HG03575 (cell line): ENCODE measurements at regions not wholly inside any gene's neighbourhood (a gene's known extent, or its start where the extent isn't known, plus 50 kb on each side); places are given as distances from the start of the nearest gene placed in this dataset.

ENCODE experiments used
- ATAC-seq: cut with Tn5 transposase; IDR thresholded peaks from one replicate; pipeline ENCODE4 v1.9.1; 2021; ENCODE audit not compliant: unreplicated experiment, insufficient number of reproducible peaks, low FRiP score; ENCODE audit errors: extremely low read depth

GRCh38 chr22:48798281-48799226 is 1029.1 kb downstream of the BRD1 start:
- no peak for ATAC-seq

- no peak for ATAC-seq
Measured at GRCh38 chr22:48797731-48798130, 1029.9 kb downstream of the BRD1 start.

- ATAC-seq = no peak
Measured at GRCh38 chr22:48796310-48797015, 1031.2 kb downstream of the BRD1 start.

GRCh38 chr22:48795664-48796063 is 1032.0 kb downstream of the BRD1 start:
- ATAC-seq = no peak

GRCh38 chr22:48794906-48795305 is 1032.8 kb downstream of the BRD1 start:
- no peak for ATAC-seq

GRCh38 chr22:48793949-48794348 is 1033.7 kb downstream of the BRD1 start:
- no peak for ATAC-seq

- no peak for ATAC-seq
Measured at GRCh38 chr22:48786679-48786996, 1041.0 kb downstream of the BRD1 start.

GRCh38 chr22:48785792-48786678 is 1041.6 kb downstream of the BRD1 start:
- no peak for ATAC-seq

GRCh38 chr22:48784701-48785503 is 1042.8 kb downstream of the BRD1 start:
- ATAC-seq = no peak

- ATAC-seq = no peak
Measured at GRCh38 chr22:48783821-48784266, 1043.8 kb downstream of the BRD1 start.

GRCh38 chr22:48782811-48783511 is 1044.7 kb downstream of the BRD1 start:
- ATAC-seq = no peak

- ATAC-seq = no peak
Measured at GRCh38 chr22:48782326-48782725, 1045.3 kb downstream of the BRD1 start.

GRCh38 chr22:48781868-48782267 is 1045.8 kb downstream of the BRD1 start:
- ATAC-seq = no peak

GRCh38 chr22:48781391-48781790 is 1046.3 kb downstream of the BRD1 start:
- no peak for ATAC-seq

- ATAC-seq = no peak
Measured at GRCh38 chr22:48780597-48781277, 1046.9 kb downstream of the BRD1 start.

- ATAC-seq = no peak
Measured at GRCh38 chr22:48779661-48780596, 1047.7 kb downstream of the BRD1 start.
